Neuronal stem cell (in vitro differentiated cells): ENCODE measurements at regions not wholly inside any gene's neighbourhood (a gene's known extent, or its start where the extent isn't known, plus 50 kb on each side); places are given as distances from the start of the nearest gene placed in this dataset.

Experiments
- DNase-seq: peaks from one replicate; pipeline ENCODE4 v3.0.0-alpha.2; 2013; ENCODE audit warnings: low spot score
- H2AFZ ChIP-seq: one replicate; pipeline ENCODE4 v1.6.1; 2013; ENCODE audit warnings: mild to moderate bottlenecking, low read length, inconsistent platforms
- H2AK5ac ChIP-seq: 2 replicates; pipeline ENCODE4 v1.6.1; 2013; ENCODE audit warnings: low read depth, mild to moderate bottlenecking, inconsistent platforms, low read length, moderate library complexity, mixed read lengths
- H2BK120ac ChIP-seq: 2 replicates; pipeline ENCODE4 v1.6.1; 2013; ENCODE audit warnings: low read depth, mild to moderate bottlenecking, inconsistent platforms, low read length, moderate library complexity, mixed read lengths
- H2BK12ac ChIP-seq: one replicate; pipeline ENCODE4 v1.6.1; 2013; ENCODE audit warnings: low read length, inconsistent platforms
- H2BK15ac ChIP-seq: 2 replicates; pipeline ENCODE4 v1.6.1; 2013; ENCODE audit warnings: mild to moderate bottlenecking, low read length, inconsistent platforms, mixed read lengths
- H2BK5ac ChIP-seq: one replicate; pipeline ENCODE4 v1.6.1; 2013; ENCODE audit warnings: inconsistent platforms, mild to moderate bottlenecking, low read length, moderate library complexity
- H3K14ac ChIP-seq: one replicate; pipeline ENCODE4 v1.6.1; 2013; ENCODE audit warnings: low read length, inconsistent platforms
- H3K18ac ChIP-seq: 2 replicates; pipeline ENCODE4 v1.6.1; 2013; ENCODE audit warnings: low read length, inconsistent platforms
- H3K23ac ChIP-seq: 2 replicates; pipeline ENCODE4 v1.6.1; 2013; ENCODE audit warnings: low read depth, mild to moderate bottlenecking, mixed read lengths, low read length, inconsistent platforms; ENCODE audit not compliant: poor library complexity
- H3K27ac ChIP-seq: replicated peaks from 3 replicates; pipeline ENCODE4 v1.5.1; 2013; ENCODE audit warnings: low read length, inconsistent platforms
- H3K27me3 ChIP-seq, 3 experiments: 2 replicates each; pipeline ENCODE4 v1.6.1; 2013; ENCODE audit warnings: low read length in 3 of 3, mild to moderate bottlenecking in 2 of 3, inconsistent platforms in 1 of 3, low read depth in 1 of 3, mixed read lengths in 1 of 3, moderate library complexity in 1 of 3; ENCODE audit not compliant: control insufficient read depth in 3 of 3, insufficient read depth in 3 of 3
- H3K36me3 ChIP-seq, 2 donors: replicated peaks in 1 of 2; 2 replicates each; pipeline ENCODE4 v1.6.1; 2013; ENCODE audit warnings: low read length in 2 of 2; ENCODE audit not compliant: control insufficient read depth in 2 of 2, insufficient read depth in 2 of 2
- H3K4ac ChIP-seq: 2 replicates; pipeline ENCODE4 v1.6.1; 2013; ENCODE audit warnings: inconsistent platforms, mild to moderate bottlenecking, low read length, moderate library complexity
- H3K4me1 ChIP-seq, 2 donors: 1 replicate in 1 of 2; 2 replicates in 1 of 2; pipeline ENCODE4 v1.6.1; 2013; ENCODE audit warnings: low read length in 2 of 2, low read depth in 1 of 2; ENCODE audit not compliant: control insufficient read depth in 2 of 2, insufficient read depth in 1 of 2
- H3K4me2 ChIP-seq: one replicate; pipeline ENCODE4 v1.6.1; 2013; ENCODE audit warnings: mild to moderate bottlenecking, low read length, inconsistent platforms; ENCODE audit not compliant: insufficient read depth, poor library complexity, severe bottlenecking
- H3K4me3 ChIP-seq, 2 donors: 2 replicates each; pipeline ENCODE4 v1.5.1; 2013; ENCODE audit warnings: low read length in 2 of 2, mild to moderate bottlenecking in 2 of 2, inconsistent platforms in 1 of 2, moderate library complexity in 1 of 2
- H3K79me1 ChIP-seq: one replicate; pipeline ENCODE4 v1.6.1; 2013; ENCODE audit warnings: low read depth, mild to moderate bottlenecking, inconsistent platforms, low read length, moderate library complexity
- H3K9ac ChIP-seq: one replicate; pipeline ENCODE4 v1.6.1; 2013; ENCODE audit warnings: mild to moderate bottlenecking, low read depth, low read length, inconsistent platforms; ENCODE audit not compliant: poor library complexity
- H3K9me3 ChIP-seq, 2 donors: replicated peaks in 1 of 2; 2 replicates each; pipeline versions ENCODE3 to v1.6.1; 2013; ENCODE audit warnings: low read length in 2 of 2, mild to moderate bottlenecking in 2 of 2, inconsistent platforms in 1 of 2, low read depth in 1 of 2, mixed read lengths in 1 of 2, moderate library complexity in 1 of 2; ENCODE audit not compliant: control insufficient read depth in 2 of 2, insufficient read depth in 1 of 2
- H4K8ac ChIP-seq: one replicate; pipeline ENCODE4 v1.6.1; 2013; ENCODE audit warnings: low read depth, mild to moderate bottlenecking, inconsistent platforms, low read length, moderate library complexity
- H4K91ac ChIP-seq: one replicate; pipeline ENCODE4 v1.6.1; 2013; ENCODE audit warnings: low read length, low read depth, mild to moderate bottlenecking, inconsistent platforms; ENCODE audit not compliant: poor library complexity
- WGBS, 2 donors: extraction: QIAGEN DNeasy Blood & Tissue Kit; methylation state at CpG; one replicate each; pipeline ENCODE4 v1.1.7; 2013; ENCODE audit warnings: missing lambda C conversion rate in 2 of 2, mixed read lengths in 1 of 2; ENCODE audit not compliant: insufficient read length in 2 of 2, insufficient replicate concordance in 1 of 2; ENCODE audit errors: extremely low coverage in 2 of 2; 5-methylcytosine and 5-hydroxymethylcytosine counted together

DNA sequence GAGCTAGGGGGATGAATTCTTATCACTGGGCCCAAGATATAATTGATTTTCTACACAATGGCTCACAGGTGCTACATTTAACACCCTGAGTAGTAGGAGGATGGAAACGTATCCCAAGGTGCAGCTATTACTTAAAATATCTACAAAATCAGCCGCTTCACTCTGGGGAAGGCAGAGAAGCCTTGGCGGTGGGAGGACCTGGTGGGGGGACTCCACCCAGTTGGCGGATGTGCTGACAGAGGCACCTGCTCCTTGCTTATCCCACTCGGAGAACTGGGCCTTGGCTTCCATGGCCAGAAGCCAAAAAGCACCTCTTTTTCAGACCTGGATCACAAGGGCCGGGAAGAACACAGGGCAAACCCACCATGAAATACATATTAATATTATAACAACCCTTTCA lies 106.3 kb downstream of the OTX2 start:
- Histone ChIP-seq H3K27me3 (peaks cover 0 to 25% (median 0%) of the 10 kb centered on the region in 3 experiments), H2BK5ac (no peak overlapping the region), H3K79me1 (no peaks in the 10 kb centered on the region), H3K36me3 (no peaks in the 10 kb centered on the region), H3K27ac (no peak overlapping the region), H3K4me3 (no peak overlapping the region), H3K4ac (no peak overlapping the region), H2BK120ac (no peak overlapping the region), H3K4me2 (no peak overlapping the region), H3K4me1 (peaks cover 0 to 5% of the 10 kb centered on the region in 2 donors), H3K23ac (no peak overlapping the region), H3K9ac (no peak overlapping the region), H4K91ac (no peak overlapping the region), H3K14ac (no peak overlapping the region), H2BK12ac (no peak overlapping the region), H2AFZ (no peak overlapping the region), H2AK5ac (no peak overlapping the region), H4K8ac (no peak overlapping the region), H3K18ac (no peak overlapping the region), H3K9me3 (no peaks in the 10 kb centered on the region), H2BK15ac (no peak overlapping the region)
- WGBS, 2 donors = no CpG with 5 or more reads among the region's 6 CpGs
- no peak for DNase-seq

DNA sequence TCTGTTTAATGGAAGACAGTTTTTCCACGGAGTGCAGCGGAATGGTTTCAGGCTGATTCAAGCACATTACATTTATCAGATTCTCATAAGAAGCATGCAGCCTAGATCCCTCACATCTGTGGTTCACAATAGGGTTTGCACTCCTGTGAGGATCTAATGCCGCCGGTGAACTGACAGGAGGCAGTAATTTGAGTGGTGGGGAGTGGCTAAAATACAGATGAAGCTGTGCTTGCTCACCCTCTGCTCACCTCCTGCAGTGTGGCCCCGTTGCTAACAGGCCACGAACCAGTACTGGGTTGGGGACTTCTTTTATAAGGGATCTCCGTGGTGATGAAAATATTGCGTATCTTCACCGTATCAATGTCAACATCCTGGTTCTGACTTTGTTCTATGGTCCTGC lies 107.8 kb downstream of the OTX2 start:
- no peak for DNase-seq
- Histone ChIP-seq H4K91ac (no peak overlapping the region), H2BK15ac (no peak overlapping the region), H3K9ac (no peak overlapping the region), H3K4me2 (no peak overlapping the region), H4K8ac (no peak overlapping the region), H3K18ac (no peak overlapping the region), H3K14ac (no peak overlapping the region), H3K4me3 (no peak overlapping the region), H3K4ac (no peak overlapping the region), H2BK12ac (no peak overlapping the region), H3K27me3 (peaks cover 0 to 15% (median 0%) of the 10 kb centered on the region in 3 experiments), H2BK5ac (no peak overlapping the region), H2AFZ (no peak overlapping the region), H3K27ac (no peak overlapping the region), H3K9me3 (no peaks in the 10 kb centered on the region), H2AK5ac (no peak overlapping the region), H2BK120ac (no peak overlapping the region), H3K23ac (no peak overlapping the region), H3K4me1 (no peaks in the 10 kb centered on the region), H3K36me3 (no peaks in the 10 kb centered on the region), H3K79me1 (no peaks in the 10 kb centered on the region)
- WGBS, 2 donors = no CpG with 5 or more reads among the region's 9 CpGs
